Renal cortical epithelial cell (primary cell): ENCODE measurements at regions not wholly inside any gene's neighbourhood (a gene's known extent, or its start where the extent isn't known, plus 50 kb on each side); places are given as distances from the start of the nearest gene placed in this dataset.
"Not testable (repeated sequence)": the region's sequence is repeated elsewhere in the genome, so short reads cannot be mapped to it uniquely, and the experiment has no call there.

Source experiments
- DNase-seq: peaks from one replicate; pipeline ENCODE4 v3.0.0-alpha.2; 2011; ENCODE audit warnings: low read depth

- no peak for DNase-seq
Measured at GRCh38 chr9:19937121-19937520, 148.3 kb upstream of the SLC24A2 start.

- no peak for DNase-seq
Measured at GRCh38 chr9:19936598-19936997, 147.8 kb upstream of the SLC24A2 start.

GRCh38 chr9:19935422-19935821 is 146.6 kb upstream of the SLC24A2 start:
- no peak for DNase-seq

DNA sequence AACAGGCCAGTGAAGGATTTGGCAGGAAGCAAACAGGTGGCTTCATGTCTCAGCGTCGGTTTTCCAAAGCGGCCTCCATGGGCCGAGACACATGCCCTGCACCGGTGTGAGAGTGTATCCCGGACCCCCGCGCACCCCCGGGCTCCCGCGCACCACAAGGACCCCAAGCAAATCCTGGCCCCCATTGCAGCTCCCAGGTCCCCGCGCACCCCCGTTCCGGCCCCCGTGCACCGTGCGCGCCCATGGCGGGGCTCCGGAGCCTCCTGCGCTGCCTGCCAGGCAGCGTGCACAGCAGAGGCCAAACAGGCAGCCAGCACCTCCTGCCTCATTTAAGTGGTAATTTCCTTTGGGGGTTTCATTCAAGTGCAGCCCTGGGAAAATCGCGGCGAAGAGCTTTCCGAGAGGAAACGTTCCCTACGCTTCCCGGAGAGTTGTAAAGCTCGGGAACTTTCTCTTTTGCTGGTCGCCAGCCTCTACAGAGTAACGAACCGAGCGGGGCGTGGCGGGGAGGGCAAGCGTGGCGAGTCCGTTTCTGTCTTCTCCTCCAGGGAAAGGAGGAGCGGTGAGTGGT is 145.5 kb upstream of the SLC24A2 start:
- peak; percentile 11 for DNase-seq

- no peak for DNase-seq
Measured at GRCh38 chr9:19931098-19931890, 142.5 kb upstream of the SLC24A2 start.

DNA sequence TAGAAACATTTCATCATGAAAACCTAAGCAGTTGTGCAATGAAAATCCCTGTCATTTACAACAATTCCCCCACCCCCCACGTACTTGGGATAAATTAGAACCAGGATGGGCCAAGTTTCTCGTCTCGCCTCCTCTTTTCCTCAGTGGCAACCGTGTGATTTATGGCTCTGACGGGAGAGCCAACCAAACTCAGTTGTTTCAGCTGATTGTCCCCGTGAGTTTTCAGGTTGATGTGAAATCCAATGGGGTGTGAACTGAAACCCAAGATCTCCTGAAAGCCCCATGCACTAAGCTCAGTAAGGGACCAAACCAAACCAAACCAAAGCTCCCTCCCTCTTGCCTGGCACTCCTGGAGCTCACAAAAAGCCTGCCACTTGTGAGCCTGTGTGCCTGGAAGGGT is 138.7 kb upstream of the SLC24A2 start:
- no peak for DNase-seq

DNA sequence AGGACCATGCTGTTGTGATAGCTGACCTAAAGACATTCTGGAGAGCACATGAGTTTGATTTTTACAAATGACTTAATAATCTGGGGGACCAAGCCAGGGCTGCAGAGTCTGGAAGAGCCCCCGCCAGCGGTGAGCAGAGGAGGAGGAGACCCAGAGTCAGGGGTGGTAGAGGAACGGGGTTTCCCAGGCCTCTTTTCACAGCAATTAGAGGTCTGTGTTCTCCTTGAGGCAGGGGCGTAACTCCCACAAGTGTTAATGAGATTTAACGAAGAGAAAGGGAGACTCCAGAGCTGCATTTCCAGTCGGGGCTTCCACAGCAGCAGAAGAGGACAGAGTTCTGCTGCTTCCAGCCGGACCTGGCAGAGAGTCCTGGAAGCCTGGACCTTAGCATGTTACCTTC is 137.9 kb upstream of the SLC24A2 start:
- DNase-seq = no peak

DNA sequence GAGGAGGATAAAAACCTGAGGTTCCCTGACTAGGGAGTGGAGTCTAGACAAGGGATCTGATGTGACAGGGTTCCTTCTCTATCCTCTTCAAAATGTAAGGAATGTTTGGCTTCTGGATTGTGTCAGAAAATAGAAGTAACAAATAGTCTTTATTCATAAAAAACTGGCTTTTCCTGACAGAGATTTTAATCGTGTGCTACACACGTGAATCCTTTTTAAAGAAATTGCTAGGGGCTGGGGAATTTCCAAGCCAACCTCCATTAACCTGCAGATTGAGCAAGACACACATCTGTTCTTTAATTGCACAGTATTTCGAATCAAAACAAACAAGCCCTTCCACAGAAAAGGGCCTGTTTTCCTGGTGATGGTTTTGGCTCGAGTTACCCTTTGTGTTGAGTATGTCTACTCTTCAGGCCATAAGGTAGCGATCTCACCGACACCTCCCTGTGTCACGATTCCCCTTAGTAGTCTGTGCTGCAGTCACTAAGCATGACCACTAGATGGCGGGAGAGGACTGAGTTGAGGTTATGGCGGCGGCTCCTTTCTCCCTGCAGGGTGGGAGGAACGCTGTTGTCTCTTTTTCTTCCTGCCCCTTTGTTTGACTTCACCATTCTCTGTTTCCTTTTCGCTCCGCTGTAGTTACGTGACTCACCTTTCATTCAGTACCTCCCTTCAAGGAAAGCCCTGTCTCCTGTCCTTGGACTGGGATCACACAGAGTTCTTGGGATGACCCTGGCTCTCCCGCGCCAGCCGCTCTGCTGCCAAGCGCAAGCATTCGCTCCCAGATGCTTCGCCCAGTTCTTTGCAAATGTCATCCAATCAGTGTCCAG is 137.1 kb upstream of the SLC24A2 start:
- DNase-seq = peak; percentile 71

GRCh38 chr9:19924080-19924479 is 135.2 kb upstream of the SLC24A2 start:
- no peak for DNase-seq

DNA sequence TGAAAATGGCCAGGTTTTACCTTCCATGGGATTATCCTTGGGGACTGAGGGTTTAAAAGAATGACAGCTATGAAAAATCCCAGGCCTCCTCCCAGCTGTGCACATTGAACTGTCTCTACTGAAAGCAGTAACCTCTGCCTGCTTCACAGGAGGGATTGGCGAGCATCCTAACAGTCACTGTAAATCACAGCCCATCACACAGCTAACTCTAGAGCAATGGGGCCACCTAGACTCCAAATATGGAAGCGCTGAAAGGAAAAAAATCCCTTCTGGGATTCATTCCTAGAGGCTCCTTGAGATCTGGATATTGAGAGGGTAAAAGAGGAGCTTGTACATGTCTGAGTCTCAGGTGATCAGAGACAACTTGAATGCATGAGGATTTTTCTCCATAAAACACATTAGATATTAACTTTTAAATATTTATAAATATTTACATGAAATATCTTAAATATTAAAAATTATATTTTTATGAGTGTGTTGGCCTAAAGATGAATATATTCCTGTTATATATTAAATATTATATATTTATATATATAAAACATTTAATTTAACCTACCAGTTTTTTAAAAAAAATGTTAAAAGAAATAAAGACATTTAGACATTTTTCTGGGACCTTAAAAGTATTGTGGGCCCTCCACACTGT is 133.8 kb upstream of the SLC24A2 start:
- DNase-seq = peak; percentile 53

DNA sequence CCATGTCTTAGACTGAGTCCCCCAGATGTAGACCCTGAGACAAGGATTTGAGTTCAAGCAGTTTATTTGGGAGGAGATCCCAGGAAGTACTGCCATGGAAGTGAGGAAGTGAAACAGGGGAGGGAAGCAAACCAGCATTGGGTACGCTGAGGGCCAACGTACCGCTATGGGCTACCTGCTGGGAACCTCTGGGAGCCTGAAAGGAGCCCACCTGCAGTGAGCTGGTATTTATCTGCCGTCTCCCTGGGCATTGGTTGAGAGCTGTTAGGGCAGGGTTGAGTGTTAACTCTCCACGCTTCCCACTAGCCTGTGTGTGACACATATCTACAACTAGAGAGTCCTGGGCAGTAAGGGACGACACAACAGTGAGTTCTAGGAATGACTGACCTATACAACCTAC is 131.6 kb upstream of the SLC24A2 start:
- DNase-seq = no peak

- no peak for DNase-seq
Measured at GRCh38 chr9:19918630-19919029, 129.8 kb upstream of the SLC24A2 start.

- DNase-seq = no peak
Measured at GRCh38 chr9:19914044-19914443, 125.2 kb upstream of the SLC24A2 start.

GRCh38 chr9:19913151-19913550 is 124.3 kb upstream of the SLC24A2 start:
- no peak for DNase-seq

DNA sequence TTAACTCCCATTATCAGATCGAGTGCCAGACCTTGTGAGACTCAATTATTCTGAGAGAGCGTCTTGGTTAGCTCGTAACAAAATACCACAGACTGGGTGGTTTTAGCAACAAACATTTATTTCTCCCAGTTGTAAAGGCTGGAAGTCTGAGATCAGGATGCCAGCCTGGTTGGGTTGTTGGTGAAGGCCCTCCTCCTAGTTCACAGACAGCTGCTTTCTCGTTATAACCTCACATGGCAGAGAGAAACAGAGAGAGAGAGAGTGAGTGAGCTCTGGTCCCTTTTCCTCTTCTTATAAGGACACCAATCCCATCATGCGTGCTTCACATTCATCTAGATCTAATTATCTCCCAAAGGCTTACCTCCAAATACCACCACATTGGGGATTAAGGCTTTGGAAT is 114.2 kb upstream of the SLC24A2 start:
- no peak for DNase-seq

- no peak for DNase-seq
Measured at GRCh38 chr9:19901586-19901985, 112.7 kb upstream of the SLC24A2 start.

- no peak for DNase-seq
Measured at GRCh38 chr9:19896161-19896560, 107.3 kb upstream of the SLC24A2 start.

DNA sequence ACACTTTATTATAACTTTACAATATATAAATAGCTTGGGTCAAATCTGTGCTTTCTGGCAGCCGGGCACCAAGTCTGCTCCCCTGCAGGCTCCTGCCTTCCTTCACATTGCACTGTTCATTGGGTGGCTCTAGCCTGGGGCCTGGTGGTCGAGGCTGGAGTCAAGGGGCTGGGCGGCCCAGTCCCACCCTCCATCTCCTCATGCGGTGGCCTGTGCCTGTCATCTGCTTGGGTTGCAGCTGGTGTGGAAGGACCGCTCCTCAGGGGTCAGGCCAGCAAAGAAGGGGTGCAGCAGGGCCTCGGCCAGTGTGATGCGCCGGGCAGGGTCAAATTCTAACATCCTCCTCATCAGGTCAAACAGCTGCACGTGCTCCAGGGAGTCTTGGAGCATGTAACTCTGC is 106.7 kb upstream of the SLC24A2 start:
- not testable (repeated sequence) for DNase-seq

GRCh38 chr9:19895006-19895405 is 106.2 kb upstream of the SLC24A2 start:
- no peak for DNase-seq

- DNase-seq = no peak
Measured at GRCh38 chr9:19885608-19886007, 96.8 kb upstream of the SLC24A2 start.

DNA sequence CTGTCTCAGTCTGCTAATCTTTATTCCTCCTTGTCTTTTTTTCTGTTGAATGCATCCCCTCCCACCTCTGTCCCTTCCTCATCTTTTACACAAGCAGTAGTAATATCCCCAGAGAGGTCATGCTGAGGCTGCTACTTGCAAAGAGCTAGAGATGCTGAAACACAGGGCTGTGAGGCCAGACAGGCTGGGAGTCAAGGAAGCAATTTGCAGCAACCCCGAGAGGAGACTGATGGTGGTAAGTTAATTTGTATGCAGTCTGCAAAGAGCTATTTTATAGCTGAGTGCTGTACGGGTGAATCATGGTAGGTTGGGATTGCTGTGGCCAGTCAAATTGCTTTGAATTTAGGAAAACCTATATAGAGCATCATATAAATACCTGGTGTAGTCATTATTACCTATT is 90.2 kb upstream of the SLC24A2 start:
- DNase-seq = no peak

GRCh38 chr9:19876569-19877316 is 87.9 kb upstream of the SLC24A2 start:
- no peak for DNase-seq
